Parathyroid adenoma (tissue), 2 donors: ENCODE measurements at regions not wholly inside any gene's neighbourhood (a gene's known extent, or its start where the extent isn't known, plus 50 kb on each side); places are given as distances from the start of the nearest gene placed in this dataset.
A peak's percentile ranks its signal among the peaks of the same experiment; 100 is the strongest.

Experiments
- H2AFZ ChIP-seq: fragments of 300-600 bp; sonication (generic); one replicate; pipeline ENCODE4 v1.7.0; 2017; ENCODE audit warnings: antibody characterized with exemption, mild to moderate bottlenecking
- H3K27ac ChIP-seq: fragments of 300-600 bp; sonication (generic); one replicate; pipeline ENCODE4 v1.7.0; 2017
- H3K27me3 ChIP-seq: fragments of 300-600 bp; sonication (generic); one replicate; pipeline ENCODE4 v1.7.0; 2017; ENCODE audit warnings: low read length; ENCODE audit not compliant: control insufficient read depth, insufficient read depth
- H3K36me3 ChIP-seq: fragments of 300-600 bp; sonication (generic); one replicate; pipeline ENCODE4 v1.7.0; 2017; ENCODE audit warnings: low read length; ENCODE audit not compliant: control insufficient read depth, insufficient read depth
- H3K4me1 ChIP-seq: fragments of 300-600 bp; sonication (generic); one replicate; pipeline ENCODE4 v1.7.0; 2017; ENCODE audit warnings: control low read depth
- H3K4me2 ChIP-seq: fragments of 300-600 bp; sonication (generic); one replicate; pipeline ENCODE4 v1.7.0; 2017; ENCODE audit warnings: low read length
- H3K4me3 ChIP-seq: fragments of 300-600 bp; sonication (generic); one replicate; pipeline ENCODE4 v1.7.0; 2017; ENCODE audit warnings: low read depth, low read length
- H3K79me2 ChIP-seq: fragments of 300-600 bp; sonication (generic); one replicate; pipeline ENCODE4 v1.7.0; 2017; ENCODE audit warnings: control low read depth
- H3K9ac ChIP-seq: fragments of 300-600 bp; sonication (generic); one replicate; pipeline ENCODE4 v1.7.0; 2017; ENCODE audit warnings: mild to moderate bottlenecking
- H3K9me3 ChIP-seq: fragments of 300-600 bp; sonication (generic); one replicate; pipeline ENCODE4 v1.7.0; 2017; ENCODE audit warnings: low read length; ENCODE audit not compliant: control insufficient read depth
- TF ChIP-seq, protein P1 (sequence below): fragments of 300-600 bp; sonication (generic); IDR thresholded peaks from one replicate; pipeline ENCODE4 v1.7.0; 2017; ENCODE audit warnings: antibody characterized with exemption, mild to moderate bottlenecking
- donor health status: primary hyperparathyroidism.

GRCh38 chr6:28607990-28608389 is 82.3 kb downstream of the GPX5 start:
- TF ChIP-seq, protein P1, sequence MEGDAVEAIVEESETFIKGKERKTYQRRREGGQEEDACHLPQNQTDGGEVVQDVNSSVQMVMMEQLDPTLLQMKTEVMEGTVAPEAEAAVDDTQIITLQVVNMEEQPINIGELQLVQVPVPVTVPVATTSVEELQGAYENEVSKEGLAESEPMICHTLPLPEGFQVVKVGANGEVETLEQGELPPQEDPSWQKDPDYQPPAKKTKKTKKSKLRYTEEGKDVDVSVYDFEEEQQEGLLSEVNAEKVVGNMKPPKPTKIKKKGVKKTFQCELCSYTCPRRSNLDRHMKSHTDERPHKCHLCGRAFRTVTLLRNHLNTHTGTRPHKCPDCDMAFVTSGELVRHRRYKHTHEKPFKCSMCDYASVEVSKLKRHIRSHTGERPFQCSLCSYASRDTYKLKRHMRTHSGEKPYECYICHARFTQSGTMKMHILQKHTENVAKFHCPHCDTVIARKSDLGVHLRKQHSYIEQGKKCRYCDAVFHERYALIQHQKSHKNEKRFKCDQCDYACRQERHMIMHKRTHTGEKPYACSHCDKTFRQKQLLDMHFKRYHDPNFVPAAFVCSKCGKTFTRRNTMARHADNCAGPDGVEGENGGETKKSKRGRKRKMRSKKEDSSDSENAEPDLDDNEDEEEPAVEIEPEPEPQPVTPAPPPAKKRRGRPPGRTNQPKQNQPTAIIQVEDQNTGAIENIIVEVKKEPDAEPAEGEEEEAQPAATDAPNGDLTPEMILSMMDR, result no peak

GRCh38 chr6:28609672-28610071 is 84.0 kb downstream of the GPX5 start:
- Histone ChIP-seq H3K4me1 (no peaks in the 10 kb centered on the region), H3K79me2 (no peaks in the 10 kb centered on the region), H3K27me3 (no peaks in the 10 kb centered on the region), H3K9ac (no peak overlapping the region), H3K4me3 (no peak overlapping the region), H3K4me2 (no peak overlapping the region), H3K27ac (no peak overlapping the region), H2AFZ (no peak overlapping the region), H3K9me3 (no peaks in the 10 kb centered on the region), H3K36me3 (no peaks in the 10 kb centered on the region)
- TF ChIP-seq, protein P1, result no peak

More at GRCh38 chr6:28607990-28608389, 82.3 kb downstream of the GPX5 start:
- H3K9me3 ChIP-seq, result no peaks in the 10 kb centered on the region
- H3K9ac ChIP-seq, result no peak overlapping the region
- H2AFZ ChIP-seq, result no peak overlapping the region
- H3K27me3 ChIP-seq, result no peaks in the 10 kb centered on the region
- H3K36me3 ChIP-seq, result no peaks in the 10 kb centered on the region
- no peak overlapping the region for H3K27ac ChIP-seq
- no peak overlapping the region for H3K4me2 ChIP-seq
- no peaks in the 10 kb centered on the region for H3K79me2 ChIP-seq
- H3K4me1 ChIP-seq, result no peaks in the 10 kb centered on the region
- H3K4me3 ChIP-seq, result no peak overlapping the region

GRCh38 chr6:28615616-28615954 is 89.9 kb downstream of the GPX5 start:
- Histone ChIP-seq H3K27me3 (no peaks in the 10 kb centered on the region), H3K4me1 (no peaks in the 10 kb centered on the region), H3K4me2 (no peak overlapping the region), H3K9me3 (no peaks in the 10 kb centered on the region), H3K27ac (no peak overlapping the region), H3K4me3 (no peak overlapping the region), H3K79me2 (no peaks in the 10 kb centered on the region), H2AFZ (no peak overlapping the region), H3K9ac (no peak overlapping the region), H3K36me3 (no peaks in the 10 kb centered on the region)
- TF ChIP-seq, protein P1, result no peak

DNA sequence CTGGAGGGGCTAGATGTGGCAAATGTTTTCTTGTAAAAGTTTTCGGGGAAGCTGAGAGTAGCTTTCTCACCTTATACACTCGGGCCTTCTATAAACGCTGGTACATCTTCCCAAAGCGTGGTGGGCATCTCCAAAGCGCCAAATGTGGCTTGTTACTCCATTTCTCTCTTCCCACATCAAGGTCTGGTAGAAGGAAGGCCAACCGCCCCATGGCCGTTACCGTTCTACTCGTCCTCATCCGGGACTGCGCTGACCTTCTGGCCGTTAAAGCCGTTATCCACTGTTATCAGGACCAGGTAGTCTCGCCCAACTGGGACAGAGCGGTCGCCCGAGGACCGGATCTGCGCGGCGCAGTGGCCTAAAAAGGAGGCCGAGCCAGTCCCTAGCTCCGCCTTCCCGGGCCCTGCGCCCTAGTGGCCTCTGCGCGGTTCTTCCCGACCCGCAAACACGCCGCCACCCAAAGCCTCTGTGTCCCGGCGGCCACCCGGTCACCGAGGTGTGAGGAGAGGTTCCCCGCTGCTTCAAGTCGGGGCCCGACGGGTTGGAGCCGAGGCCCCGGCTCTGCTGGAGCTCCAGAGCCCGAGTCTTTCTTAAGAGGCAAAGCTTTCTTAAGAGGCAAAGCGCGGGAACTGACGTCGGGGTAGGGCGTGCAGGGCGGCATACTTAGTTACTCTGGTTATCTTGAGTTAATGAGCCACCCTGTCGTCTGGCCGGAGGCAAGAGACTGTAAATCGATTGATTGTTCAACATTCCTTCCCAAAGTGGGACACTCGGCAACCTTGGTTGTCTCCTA is 90.5 kb downstream of the GPX5 start:
- Histone ChIP-seq H2AFZ (no peak overlapping the region), H3K27me3 (no peaks in the 10 kb centered on the region), H3K4me1 (no peaks in the 10 kb centered on the region), H3K9ac (no peak overlapping the region), H3K4me2 (peak overlapping the region; percentile 35), H3K27ac (no peak overlapping the region), H3K4me3 (no peak overlapping the region), H3K9me3 (no peaks in the 10 kb centered on the region), H3K36me3 (no peaks in the 10 kb centered on the region), H3K79me2 (no peaks in the 10 kb centered on the region)
- TF ChIP-seq, protein P1, result no peak
